Neural progenitor cell (in vitro differentiated cells): ENCODE measurements at regions not wholly inside any gene's neighbourhood (a gene's known extent, or its start where the extent isn't known, plus 50 kb on each side); places are given as distances from the start of the nearest gene placed in this dataset.

ENCODE experiments used
- DNase-seq: peaks from one replicate; pipeline ENCODE4 v3.0.0-alpha.2; 2016; ENCODE audit warnings: low spot score
- H2AFZ ChIP-seq: fragments of 200-600 bp; sonication (generic); replicated peaks from 2 replicates; pipeline ENCODE4 v1.6.1; 2016; ENCODE audit warnings: antibody characterized with exemption
- H3F3A ChIP-seq: fragments of 200-600 bp; sonication (generic); 2 replicates; pipeline ENCODE4 v1.6.1; 2016; ENCODE audit warnings: antibody characterized with exemption, low read depth
- H3K27ac ChIP-seq: fragments of 200-600 bp; sonication (generic); 2 replicates; pipeline ENCODE4 v1.5.1; 2016; ENCODE audit warnings: mild to moderate bottlenecking
- H3K27me3 ChIP-seq: fragments of 200-600 bp; sonication (generic); 2 replicates; pipeline ENCODE4 v1.6.1; 2016; ENCODE audit warnings: mild to moderate bottlenecking, moderate library complexity
- H3K36me3 ChIP-seq: fragments of 200-600 bp; sonication (generic); 2 replicates; pipeline ENCODE4 v1.5.1; 2016
- H3K4me1 ChIP-seq: fragments of 200-600 bp; sonication (generic); 2 replicates; pipeline ENCODE4 v1.6.1; 2016; ENCODE audit warnings: mixed run types
- H3K4me2 ChIP-seq: fragments of 200-600 bp; sonication (generic); 2 replicates; pipeline ENCODE4 v1.6.1; 2016
- H3K4me3 ChIP-seq: fragments of 200-600 bp; sonication (generic); 2 replicates; pipeline ENCODE4 v1.5.1; 2016
- H3K79me2 ChIP-seq: fragments of 200-600 bp; sonication (generic); 2 replicates; pipeline ENCODE4 v1.6.1; 2016; ENCODE audit warnings: low read depth
- H3K9ac ChIP-seq: fragments of 200-600 bp; sonication (generic); 2 replicates; pipeline ENCODE4 v1.6.1; 2016
- H3K9me3 ChIP-seq: fragments of 200-600 bp; sonication (generic); 2 replicates; pipeline ENCODE4 v1.5.1; 2016; ENCODE audit warnings: low read depth
- H4K20me1 ChIP-seq: fragments of 200-600 bp; sonication (generic); 2 replicates; pipeline ENCODE4 v1.6.1; 2016; ENCODE audit warnings: low read depth
- H3K27ac Mint-ChIP-seq: 3 replicates; pipeline ENCODE4 v1.8.0; 2021; ENCODE audit warnings: mixed read lengths
- H3K27me3 Mint-ChIP-seq: 2 replicates; pipeline ENCODE4 v1.8.0; 2022; ENCODE audit warnings: low read depth, mild to moderate bottlenecking, inconsistent platforms, moderate library complexity, mixed read lengths; ENCODE audit not compliant: insufficient read depth
- H3K36me3 Mint-ChIP-seq: 3 replicates; pipeline ENCODE4 v1.8.0; 2021; ENCODE audit warnings: mixed read lengths
- H3K4me1 Mint-ChIP-seq: 3 replicates; pipeline ENCODE4 v1.8.0; 2021; ENCODE audit warnings: mixed read lengths
- H3K4me3 Mint-ChIP-seq: 3 replicates; pipeline ENCODE4 v1.8.0; 2021; ENCODE audit warnings: mild to moderate bottlenecking, moderate library complexity, mixed read lengths
- H3K9me3 Mint-ChIP-seq: 3 replicates; pipeline ENCODE4 v1.8.0; 2020; ENCODE audit warnings: mixed read lengths
- CTCF ChIP-seq: fragments of 200-600 bp; sonication (generic); IDR thresholded peaks from 2 replicates; pipeline ENCODE4 v1.5.1; 2017; ENCODE audit warnings: antibody characterized with exemption, mild to moderate bottlenecking
- EZH2 ChIP-seq: fragments of 200-600 bp; sonication (generic); IDR thresholded peaks from 2 replicates; pipeline ENCODE4 v1.6.1; 2017; ENCODE audit warnings: antibody characterized with exemption, mild to moderate bottlenecking, moderate library complexity
- EZH2phosphoT487 ChIP-seq: fragments of 200-600 bp; sonication (generic); IDR thresholded peaks from 2 replicates; pipeline ENCODE4 v1.6.1; 2017; ENCODE audit warnings: antibody characterized with exemption

- no peaks in the 10 kb centered on the region for H3K79me2 ChIP-seq
- no peak overlapping the region for H3K4me2 ChIP-seq
- no peak for TF ChIP-seq EZH2
- TF ChIP-seq EZH2phosphoT487, result no peak
- TF ChIP-seq CTCF, result no peak
- no peaks in the 10 kb centered on the region for H4K20me1 ChIP-seq
- no peaks in the 10 kb centered on the region for H3K36me3 Mint-ChIP-seq
- H3K27ac Mint-ChIP-seq, result no peak overlapping the region
- no peak overlapping the region for H3K4me3 ChIP-seq
- H3K9me3 Mint-ChIP-seq, result peaks cover 3% of the 10 kb centered on the region
- no peaks in the 10 kb centered on the region for H3K4me1 ChIP-seq
- H3K27ac ChIP-seq, result no peak overlapping the region
- H3K36me3 ChIP-seq, result no peaks in the 10 kb centered on the region
- no peaks in the 10 kb centered on the region for H3K9me3 ChIP-seq
- H3K27me3 Mint-ChIP-seq, result peaks cover 5% of the 10 kb centered on the region
- H3F3A ChIP-seq, result no peaks in the 10 kb centered on the region
- no peak for DNase-seq
- H3K4me1 Mint-ChIP-seq, result no peaks in the 10 kb centered on the region
- no peaks in the 10 kb centered on the region for H3K27me3 ChIP-seq
- H2AFZ ChIP-seq, result no peak overlapping the region
- H3K4me3 Mint-ChIP-seq, result no peak overlapping the region
- no peak overlapping the region for H3K9ac ChIP-seq
Measured at GRCh38 chr7:152588350-152588749, 87.6 kb downstream of the XRCC2 start.

- no peak for TF ChIP-seq EZH2
- no peak for TF ChIP-seq CTCF
- no peak for TF ChIP-seq EZH2phosphoT487
- no peak overlapping the region for H3K9ac ChIP-seq
Measured at GRCh38 chr7:152587366-152587765, 88.6 kb downstream of the XRCC2 start.

GRCh38 chr7:152583006-152583405 is 92.9 kb downstream of the XRCC2 start:
- H3K36me3 ChIP-seq, result no peaks in the 10 kb centered on the region
- no peak overlapping the region for H2AFZ ChIP-seq
- H3K9me3 Mint-ChIP-seq, result peaks cover 3% of the 10 kb centered on the region
- H4K20me1 ChIP-seq, result no peaks in the 10 kb centered on the region
- DNase-seq, result no peak
- no peaks in the 10 kb centered on the region for H3F3A ChIP-seq
- no peaks in the 10 kb centered on the region for H3K79me2 ChIP-seq
- no peaks in the 10 kb centered on the region for H3K4me1 Mint-ChIP-seq
- no peak overlapping the region for H3K4me2 ChIP-seq
- no peak overlapping the region for H3K27ac ChIP-seq
- H3K4me3 Mint-ChIP-seq, result no peak overlapping the region
- H3K36me3 Mint-ChIP-seq, result no peaks in the 10 kb centered on the region
- H3K27me3 ChIP-seq, result no peaks in the 10 kb centered on the region
- TF ChIP-seq EZH2 (no peak), CTCF (no peak), EZH2phosphoT487 (no peak)
- no peaks in the 10 kb centered on the region for H3K9me3 ChIP-seq
- no peaks in the 10 kb centered on the region for H3K4me1 ChIP-seq
- H3K9ac ChIP-seq, result no peak overlapping the region
- peaks cover 2% of the 10 kb centered on the region for H3K27me3 Mint-ChIP-seq
- no peak overlapping the region for H3K4me3 ChIP-seq
- H3K27ac Mint-ChIP-seq, result no peak overlapping the region

More at GRCh38 chr7:152587366-152587765, 88.6 kb downstream of the XRCC2 start:
- H3K36me3 ChIP-seq, result no peaks in the 10 kb centered on the region
- H3K4me2 ChIP-seq, result no peak overlapping the region
- no peak overlapping the region for H3K4me3 ChIP-seq
- Mint-ChIP-seq H3K27me3 (peaks cover 5% of the 10 kb centered on the region), H3K36me3 (no peaks in the 10 kb centered on the region), H3K9me3 (peaks cover 3% of the 10 kb centered on the region), H3K27ac (no peak overlapping the region), H3K4me3 (no peak overlapping the region), H3K4me1 (no peaks in the 10 kb centered on the region)
- H3K27me3 ChIP-seq, result no peaks in the 10 kb centered on the region
- no peak overlapping the region for H3K27ac ChIP-seq
- H3K4me1 ChIP-seq, result no peaks in the 10 kb centered on the region
- H4K20me1 ChIP-seq, result no peaks in the 10 kb centered on the region
- no peaks in the 10 kb centered on the region for H3K79me2 ChIP-seq
- no peaks in the 10 kb centered on the region for H3K9me3 ChIP-seq
- DNase-seq, result no peak
- no peaks in the 10 kb centered on the region for H3F3A ChIP-seq
- H2AFZ ChIP-seq, result no peak overlapping the region
